H1 (cell line): ENCODE measurements at regions not wholly inside any gene's neighbourhood (a gene's known extent, or its start where the extent isn't known, plus 50 kb on each side); places are given as distances from the start of the nearest gene placed in this dataset.

Source experiments
- EGR1 ChIP-seq: IDR thresholded peaks from 2 replicates; pipeline ENCODE4 v1.6.1; 2011; ENCODE audit warnings: low read depth, low read length, borderline replicate concordance
- GTF2F1 ChIP-seq: IDR thresholded peaks from 2 replicates; pipeline ENCODE4 v1.6.1; 2012; ENCODE audit warnings: low read depth, low read length, improper control_type of control experiment, borderline replicate concordance
- RFX5 ChIP-seq: IDR thresholded peaks from 2 replicates; pipeline ENCODE4 v1.6.1; 2011; ENCODE audit warnings: low read depth, low read length, improper control_type of control experiment, borderline replicate concordance

GRCh38 chr13:70330697-70331361, 222.6 kb upstream of the KLHL1 start (continued):
- TF ChIP-seq GTF2F1 (no peak), RFX5 (no peak), EGR1 (no peak)
